ENCODE measurements at regions not wholly inside any gene's neighbourhood (a gene's known extent, or its start where the extent isn't known, plus 50 kb on each side); places are given as distances from the start of the nearest gene placed in this dataset.

DNA sequence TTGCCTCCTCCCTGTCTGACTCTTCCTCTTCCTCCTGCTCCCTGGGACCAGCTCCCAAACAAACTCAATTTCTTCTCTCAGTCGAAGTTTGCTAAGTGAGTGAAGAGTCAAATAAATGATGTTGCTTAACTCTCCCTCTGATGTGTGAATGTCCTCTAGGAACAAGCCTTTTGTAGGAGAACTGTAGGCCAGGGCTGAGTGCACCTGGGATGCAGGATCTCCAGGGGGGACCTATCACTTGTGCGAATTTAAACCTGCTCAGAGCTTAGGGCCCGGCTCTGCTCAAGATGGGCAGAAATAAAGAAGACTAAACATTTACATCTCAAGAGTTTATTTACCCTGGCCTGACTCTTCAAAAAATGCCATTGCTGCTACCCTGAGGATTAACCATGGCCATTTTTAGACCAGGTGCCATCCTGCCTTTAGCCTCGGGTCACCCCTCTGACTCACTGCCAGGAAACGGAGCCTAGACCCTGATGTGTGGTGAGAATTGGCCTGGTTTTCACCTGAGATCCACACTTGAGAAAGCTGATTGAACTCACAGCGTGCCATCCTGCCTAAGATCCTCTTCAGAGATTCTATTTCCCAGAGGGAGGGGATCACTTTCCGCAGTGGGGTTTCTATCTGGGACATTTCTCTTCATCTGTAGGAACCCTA lies 63.6 kb upstream of the CD93 start:
- TF ChIP-seq CTCF (IDR thresholded peaks at IDR 0.05) (no peak), POLR2AphosphoS2 (conservative IDR thresholded peaks at IDR 0.05; ENCODE audit: low read length) (no peak), JUN (IDR thresholded peaks at IDR 0.05) (no peak), EHF (CRISPR knock-in tag; IDR thresholded peaks at IDR 0.05) (no peak), PHF8 (IDR thresholded peaks at IDR 0.05; ENCODE audit: borderline replicate concordance, low read depth) (no peak), ZFP36 (IDR thresholded peaks at IDR 0.05; ENCODE audit: borderline replicate concordance, partially characterized antibody) (no peak), ELK1 (IDR thresholded peaks at IDR 0.05; ENCODE audit: low read depth, low read length) (no peak), POLR2A (IDR thresholded peaks at IDR 0.05; ENCODE audit: low read length) (no peak), RCOR1 (IDR thresholded peaks at IDR 0.05; ENCODE audit: low read depth, low read length) (no peak), BCL3 (IDR thresholded peaks at IDR 0.05) (no peak), MYC (IDR thresholded peaks at IDR 0.05; ENCODE audit: borderline replicate concordance, low read length) (no peak), CHD2 (IDR thresholded peaks at IDR 0.05; ENCODE audit: low read length, partially characterized antibody) (no peak), EP300 (IDR thresholded peaks at IDR 0.05) (no peak), CBX8 (IDR thresholded peaks at IDR 0.05) (no peak)
